ENCODE measurements at regions not wholly inside any gene's neighbourhood (a gene's known extent, or its start where the extent isn't known, plus 50 kb on each side); places are given as distances from the start of the nearest gene placed in this dataset.

DNA sequence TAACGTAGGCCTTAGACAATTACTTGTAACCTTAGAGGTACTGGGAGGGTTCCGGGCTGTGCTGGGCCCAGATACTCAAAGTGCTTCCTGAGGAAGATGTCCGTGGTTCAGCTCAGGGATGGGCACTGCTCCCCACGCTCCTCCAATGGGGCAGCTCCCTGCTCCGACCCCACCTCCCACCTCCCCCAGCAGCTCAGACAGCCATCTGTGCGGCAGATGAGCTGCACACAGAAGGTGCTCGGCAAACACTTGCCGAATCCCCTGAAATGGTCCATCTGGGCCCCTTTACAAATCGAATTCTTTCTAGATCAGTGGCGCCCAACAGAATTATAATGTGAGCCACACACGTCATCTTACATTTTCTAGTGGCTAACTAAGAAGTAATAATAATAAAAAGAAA lies 242.4 kb upstream of the RAB4A start:
- H3K27ac Mint-ChIP-seq: no peak overlapping the region; the same call in 1 of the 2 replicates
- peak overlapping the region; percentile 57 for H3K4me2 ChIP-seq
- TF ChIP-seq, protein P1, sequence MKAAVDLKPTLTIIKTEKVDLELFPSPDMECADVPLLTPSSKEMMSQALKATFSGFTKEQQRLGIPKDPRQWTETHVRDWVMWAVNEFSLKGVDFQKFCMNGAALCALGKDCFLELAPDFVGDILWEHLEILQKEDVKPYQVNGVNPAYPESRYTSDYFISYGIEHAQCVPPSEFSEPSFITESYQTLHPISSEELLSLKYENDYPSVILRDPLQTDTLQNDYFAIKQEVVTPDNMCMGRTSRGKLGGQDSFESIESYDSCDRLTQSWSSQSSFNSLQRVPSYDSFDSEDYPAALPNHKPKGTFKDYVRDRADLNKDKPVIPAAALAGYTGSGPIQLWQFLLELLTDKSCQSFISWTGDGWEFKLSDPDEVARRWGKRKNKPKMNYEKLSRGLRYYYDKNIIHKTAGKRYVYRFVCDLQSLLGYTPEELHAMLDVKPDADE (IDR thresholded peaks at IDR 0.05): no peak
- TF ChIP-seq ZNF331 (CRISPR knock-in tag; IDR thresholded peaks at IDR 0.05; ENCODE audit: low read depth): no peak
- no peak for TF ChIP-seq ZNF114 (CRISPR knock-in tag; IDR thresholded peaks at IDR 0.05)
- TF ChIP-seq POLR2AphosphoS5 (IDR thresholded peaks at IDR 0.05; ENCODE audit: low read depth): no peak
- H3K9me3 Mint-ChIP-seq: no peaks in the 10 kb centered on the region
- H3K79me2 ChIP-seq (replicated peaks; ENCODE audit: insufficient read depth): no peaks in the 10 kb centered on the region
- H4K20me1 ChIP-seq (replicated peaks; ENCODE audit: insufficient read depth): no peaks in the 10 kb centered on the region
- H3K27ac ChIP-seq (ENCODE audit: low read depth): no peak overlapping the region
- DNase-seq (ENCODE audit: low spot score) (peak; percentile 18), ATAC-seq (peak; percentile 37)
- no peaks in the 10 kb centered on the region for H3K36me3 ChIP-seq (ENCODE audit: insufficient read depth)
- H3K4me1 ChIP-seq (ENCODE audit: insufficient read depth): peaks cover 46% of the 10 kb centered on the region
- no peaks in the 10 kb centered on the region; the same call in 1 of the 2 replicates for H3K9me2 ChIP-seq (ENCODE audit: insufficient read depth)
- no peaks in the 10 kb centered on the region for H3K36me3 Mint-ChIP-seq (ENCODE audit: low read depth)
- H3K4me1 Mint-ChIP-seq: peaks cover 54% of the 10 kb centered on the region
- no peak overlapping the region for H2AFZ ChIP-seq
- H3K27me3 Mint-ChIP-seq (ENCODE audit: insufficient read depth, low read depth, poor library complexity): peaks cover 38% of the 10 kb centered on the region
- H3K4me3 Mint-ChIP-seq: no peak overlapping the region
- H3K27me3 ChIP-seq (ENCODE audit: insufficient read depth): peaks cover 9% of the 10 kb centered on the region; the same call in 1 of the 2 replicates
- 0 out of 2 replicates have a peak, but pooled peaks cover 7% of the 10 kb centered on the region for H3F3A ChIP-seq (replicated peaks; ENCODE audit: low read depth)
- no peak overlapping the region for H3K4me3 ChIP-seq

DNA sequence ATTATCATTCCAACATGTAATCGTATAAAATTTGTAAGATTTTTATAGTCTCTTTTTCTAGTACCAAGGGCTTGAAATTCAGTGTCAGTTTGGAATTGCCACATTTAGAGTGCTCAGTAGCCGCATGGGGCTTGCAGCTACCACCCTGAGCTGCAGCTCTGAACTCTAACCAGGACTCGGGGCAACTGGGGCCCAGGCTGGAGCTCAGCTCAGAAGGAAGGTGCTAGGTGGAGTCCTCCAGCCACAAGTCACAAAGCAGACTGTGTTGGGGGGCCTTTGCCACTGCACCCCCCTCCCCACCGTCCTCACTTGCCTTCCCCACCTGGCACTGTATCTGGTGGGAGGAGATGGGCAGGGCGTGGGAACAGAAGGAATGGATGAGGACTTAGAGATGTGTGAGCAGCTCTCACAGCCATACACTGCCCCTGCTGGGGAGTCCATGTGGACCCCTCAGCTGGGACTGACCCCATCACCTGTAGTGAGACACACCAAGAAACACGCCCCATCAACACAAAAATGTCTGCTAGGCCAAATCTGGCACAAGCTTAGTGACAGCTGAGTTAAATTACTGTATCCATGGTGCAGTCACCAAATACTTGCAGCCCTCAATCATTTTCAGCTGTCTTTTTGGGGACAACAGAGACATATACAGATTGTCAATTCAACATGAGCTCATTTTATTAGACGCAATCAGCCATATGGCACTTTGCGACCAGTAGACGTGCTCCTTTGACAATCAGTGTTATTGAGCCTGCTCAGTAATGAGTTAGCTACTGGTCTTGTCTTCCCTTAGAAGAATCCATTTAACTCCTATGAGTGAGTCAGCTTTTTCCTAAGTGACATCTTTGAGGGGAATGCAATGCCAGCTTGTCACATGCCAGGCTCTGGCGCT lies 241.7 kb upstream of the RAB4A start:
- H3K9me2 ChIP-seq (ENCODE audit: insufficient read depth): no peaks in the 10 kb centered on the region; the same call in 1 of the 2 replicates
- no peak for ATAC-seq
- Mint-ChIP-seq H3K27ac (no peak overlapping the region), H3K27me3 (ENCODE audit: insufficient read depth, low read depth, poor library complexity) (peaks cover 37% of the 10 kb centered on the region), H3K36me3 (ENCODE audit: low read depth) (no peaks in the 10 kb centered on the region), H3K4me3 (no peak overlapping the region), H3K9me3 (no peaks in the 10 kb centered on the region), H3K4me1 (peaks cover 54% of the 10 kb centered on the region)
- H3K4me3 ChIP-seq: no peak overlapping the region
- H3K27me3 ChIP-seq (ENCODE audit: insufficient read depth): peaks cover 9% of the 10 kb centered on the region; the same call in 1 of the 2 replicates
- H3K36me3 ChIP-seq (ENCODE audit: insufficient read depth): no peaks in the 10 kb centered on the region
- H4K20me1 ChIP-seq (replicated peaks; ENCODE audit: insufficient read depth): no peaks in the 10 kb centered on the region
- H3F3A ChIP-seq (replicated peaks; ENCODE audit: low read depth): 0 out of 2 replicates have a peak, but pooled peaks cover 7% of the 10 kb centered on the region
- H3K4me2 ChIP-seq: no peak overlapping the region; the same call in 1 of the 2 replicates
- no peak overlapping the region for H2AFZ ChIP-seq
- DNase-seq (ENCODE audit: low spot score): no peak
- H3K79me2 ChIP-seq (replicated peaks; ENCODE audit: insufficient read depth): no peaks in the 10 kb centered on the region
- peaks cover 46% of the 10 kb centered on the region for H3K4me1 ChIP-seq (ENCODE audit: insufficient read depth)
- no peak overlapping the region for H3K27ac ChIP-seq (ENCODE audit: low read depth)
- TF ChIP-seq, protein P1 (IDR thresholded peaks at IDR 0.05): no peak
- TF ChIP-seq EZH2 (IDR thresholded peaks at IDR 0.05; ENCODE audit: low read depth, unreplicated experiment) (no peak), CREB1 (CRISPR knock-in tag; IDR thresholded peaks at IDR 0.05; ENCODE audit: low read depth) (no peak), ZNF462 (CRISPR knock-in tag; IDR thresholded peaks at IDR 0.05) (no peak), JUNB (IDR thresholded peaks at IDR 0.05; ENCODE audit: unreplicated experiment) (no peak)
- TF ChIP-seq, protein P2, sequence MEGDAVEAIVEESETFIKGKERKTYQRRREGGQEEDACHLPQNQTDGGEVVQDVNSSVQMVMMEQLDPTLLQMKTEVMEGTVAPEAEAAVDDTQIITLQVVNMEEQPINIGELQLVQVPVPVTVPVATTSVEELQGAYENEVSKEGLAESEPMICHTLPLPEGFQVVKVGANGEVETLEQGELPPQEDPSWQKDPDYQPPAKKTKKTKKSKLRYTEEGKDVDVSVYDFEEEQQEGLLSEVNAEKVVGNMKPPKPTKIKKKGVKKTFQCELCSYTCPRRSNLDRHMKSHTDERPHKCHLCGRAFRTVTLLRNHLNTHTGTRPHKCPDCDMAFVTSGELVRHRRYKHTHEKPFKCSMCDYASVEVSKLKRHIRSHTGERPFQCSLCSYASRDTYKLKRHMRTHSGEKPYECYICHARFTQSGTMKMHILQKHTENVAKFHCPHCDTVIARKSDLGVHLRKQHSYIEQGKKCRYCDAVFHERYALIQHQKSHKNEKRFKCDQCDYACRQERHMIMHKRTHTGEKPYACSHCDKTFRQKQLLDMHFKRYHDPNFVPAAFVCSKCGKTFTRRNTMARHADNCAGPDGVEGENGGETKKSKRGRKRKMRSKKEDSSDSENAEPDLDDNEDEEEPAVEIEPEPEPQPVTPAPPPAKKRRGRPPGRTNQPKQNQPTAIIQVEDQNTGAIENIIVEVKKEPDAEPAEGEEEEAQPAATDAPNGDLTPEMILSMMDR (conservative IDR thresholded peaks at IDR 0.05; ENCODE audit: low read depth in 2 of 2): no peak

Data from GM23338 (cell line).